Right atrium auricular region (tissue), 2 donors: ENCODE measurements at regions not wholly inside any gene's neighbourhood (a gene's known extent, or its start where the extent isn't known, plus 50 kb on each side); places are given as distances from the start of the nearest gene placed in this dataset.

Source experiments
- DNase-seq: peaks from one replicate; pipeline ENCODE4 v3.0.0-alpha.2; 2019; ENCODE audit warnings: low spot score
- H3K27ac ChIP-seq, 2 donors: fragments of 200-600 bp; sonication (generic); 1 replicate in 1 of 2; 2 replicates in 1 of 2; pipeline ENCODE4 v1.5.1; 2016 to 2019
- H3K27me3 ChIP-seq, 2 donors: fragments of 200-600 bp; sonication (generic); one replicate each; pipeline versions ENCODE4 v1.5.1 to v1.6.0; 2017 to 2019
- H3K36me3 ChIP-seq: fragments of 200-600 bp; sonication (generic); one replicate; pipeline ENCODE4 v1.5.1; 2016
- H3K4me1 ChIP-seq, 2 donors: fragments of 200-600 bp; sonication (generic); one replicate each; pipeline versions ENCODE4 v1.5.1 to v1.6.0; 2017 to 2019
- H3K4me3 ChIP-seq, 2 donors: fragments of 200-600 bp; sonication (generic); 1 replicate in 1 of 2; 2 replicates in 1 of 2; pipeline ENCODE4 v1.5.1; 2017 to 2019; ENCODE audit warnings: mild to moderate bottlenecking in 1 of 2, moderate library complexity in 1 of 2
- H3K9me3 ChIP-seq, 2 donors: fragments of 200-600 bp; sonication (generic); one replicate each; pipeline ENCODE4 v1.5.1; 2019
- TF ChIP-seq, protein P1 (sequence below), 2 donors: fragments of 200-600 bp; sonication (generic); IDR thresholded peaks; one replicate each; pipeline ENCODE4 v1.5.1; 2019; ENCODE audit warnings: antibody characterized with exemption in 2 of 2

DNA sequence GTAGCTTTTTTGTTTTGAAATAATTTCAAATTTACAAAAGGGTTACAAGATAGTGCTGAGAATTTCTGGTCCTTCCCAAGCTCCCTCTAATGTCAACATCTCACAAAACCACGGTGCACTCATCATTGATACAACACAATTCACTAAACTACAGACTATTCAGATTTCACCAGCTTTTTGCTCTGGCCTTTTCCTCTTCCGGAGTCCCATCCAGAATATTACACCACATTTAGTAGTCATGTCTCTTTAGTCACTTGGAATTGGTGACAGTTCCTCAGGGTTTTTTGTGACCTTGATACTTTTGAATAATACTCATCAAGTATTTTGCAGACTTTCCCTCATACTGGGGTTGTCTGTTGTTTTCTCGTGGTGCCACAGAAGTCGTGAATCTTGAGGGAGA is 484.0 kb downstream of the GADD45G start:
- H3K36me3 ChIP-seq, result no peaks in the 10 kb centered on the region
- H3K27ac ChIP-seq, result no peak overlapping the region
- no peak overlapping the region for H3K4me3 ChIP-seq
- no peaks in the 10 kb centered on the region for H3K4me1 ChIP-seq
- no peak for DNase-seq
- TF ChIP-seq, protein P1, sequence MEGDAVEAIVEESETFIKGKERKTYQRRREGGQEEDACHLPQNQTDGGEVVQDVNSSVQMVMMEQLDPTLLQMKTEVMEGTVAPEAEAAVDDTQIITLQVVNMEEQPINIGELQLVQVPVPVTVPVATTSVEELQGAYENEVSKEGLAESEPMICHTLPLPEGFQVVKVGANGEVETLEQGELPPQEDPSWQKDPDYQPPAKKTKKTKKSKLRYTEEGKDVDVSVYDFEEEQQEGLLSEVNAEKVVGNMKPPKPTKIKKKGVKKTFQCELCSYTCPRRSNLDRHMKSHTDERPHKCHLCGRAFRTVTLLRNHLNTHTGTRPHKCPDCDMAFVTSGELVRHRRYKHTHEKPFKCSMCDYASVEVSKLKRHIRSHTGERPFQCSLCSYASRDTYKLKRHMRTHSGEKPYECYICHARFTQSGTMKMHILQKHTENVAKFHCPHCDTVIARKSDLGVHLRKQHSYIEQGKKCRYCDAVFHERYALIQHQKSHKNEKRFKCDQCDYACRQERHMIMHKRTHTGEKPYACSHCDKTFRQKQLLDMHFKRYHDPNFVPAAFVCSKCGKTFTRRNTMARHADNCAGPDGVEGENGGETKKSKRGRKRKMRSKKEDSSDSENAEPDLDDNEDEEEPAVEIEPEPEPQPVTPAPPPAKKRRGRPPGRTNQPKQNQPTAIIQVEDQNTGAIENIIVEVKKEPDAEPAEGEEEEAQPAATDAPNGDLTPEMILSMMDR (IDR thresholded peaks at IDR 0.05), result no peak
- no peaks in the 10 kb centered on the region for H3K27me3 ChIP-seq
- H3K9me3 ChIP-seq, result no peaks in the 10 kb centered on the region

DNA sequence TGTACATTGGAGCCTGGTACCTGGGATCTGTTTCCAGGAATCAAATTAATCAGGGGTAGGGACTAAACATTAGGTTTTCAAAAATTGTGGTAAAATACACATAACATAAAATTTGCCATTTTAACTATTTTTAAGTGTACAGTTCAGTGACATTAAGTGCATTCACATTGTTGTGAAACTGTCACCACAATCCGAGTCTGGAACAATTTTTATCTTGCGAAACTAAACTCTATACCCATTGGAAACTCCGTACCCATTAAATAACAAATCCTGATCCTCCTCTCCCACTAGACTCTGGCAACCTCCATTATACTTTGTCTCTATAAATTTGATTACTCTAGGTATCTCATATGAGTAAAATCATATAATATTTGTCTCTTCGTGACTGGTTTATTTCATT is 486.2 kb downstream of the GADD45G start:
- TF ChIP-seq, protein P1 (IDR thresholded peaks at IDR 0.05), result no peak

DNA sequence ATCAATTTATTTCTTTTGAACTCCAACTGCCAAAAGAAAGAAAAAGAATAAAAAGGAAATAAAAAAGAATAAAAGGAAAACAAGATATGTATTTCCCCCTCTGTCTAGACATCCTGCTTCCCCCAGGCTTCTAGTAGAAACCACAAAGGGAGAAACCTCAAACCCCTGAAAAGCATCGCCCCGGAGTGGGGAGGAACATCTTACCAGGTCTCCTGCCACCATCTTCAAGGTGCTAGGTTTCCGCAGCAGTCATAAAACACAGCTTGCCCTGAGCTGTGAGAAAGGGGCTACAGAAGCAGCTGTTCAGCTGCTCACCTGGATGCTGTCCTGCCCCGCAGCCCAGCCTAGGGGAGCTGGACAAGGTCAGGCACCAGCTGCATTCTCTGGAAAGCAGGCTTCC is 487.7 kb downstream of the GADD45G start:
- Histone ChIP-seq H3K27ac (no peak overlapping the region), H3K4me3 (no peak overlapping the region), H3K4me1 (peaks cover 0 to 14% of the 10 kb centered on the region in 2 donors), H3K36me3 (no peaks in the 10 kb centered on the region), H3K27me3 (no peaks in the 10 kb centered on the region), H3K9me3 (no peaks in the 10 kb centered on the region)
- no peak for DNase-seq
- TF ChIP-seq, protein P1 (IDR thresholded peaks at IDR 0.05), result no peak

More for the DNA sequence above, 486.2 kb downstream of the GADD45G start:
- DNase-seq, result no peak
- Histone ChIP-seq H3K36me3 (no peaks in the 10 kb centered on the region), H3K9me3 (no peaks in the 10 kb centered on the region), H3K4me3 (no peak overlapping the region), H3K27me3 (no peaks in the 10 kb centered on the region), H3K4me1 (peaks cover 0 to 6% of the 10 kb centered on the region in 2 donors), H3K27ac (no peak overlapping the region)

DNA sequence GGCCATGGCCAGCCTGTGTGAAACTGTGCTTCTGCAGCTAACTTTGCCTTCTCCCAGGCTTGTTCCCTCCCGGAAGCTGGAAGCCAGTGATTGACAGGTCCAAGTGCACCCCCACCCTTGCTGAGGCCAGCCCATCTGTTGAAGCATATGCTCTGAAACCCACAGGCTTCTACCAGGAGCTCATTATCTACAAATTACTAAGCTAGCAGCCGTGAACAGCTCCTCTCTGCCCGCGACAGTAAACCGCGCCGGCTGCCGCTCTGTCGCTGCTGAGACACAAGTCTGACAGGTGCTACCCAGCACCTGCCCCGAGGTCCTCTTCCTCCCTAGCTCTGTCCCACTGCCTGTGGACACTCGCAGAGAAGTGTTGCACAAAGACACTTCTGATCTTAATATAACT is 490.9 kb downstream of the GADD45G start:
- DNase-seq, result no peak
- Histone ChIP-seq H3K4me3 (no peak overlapping the region), H3K27me3 (no peaks in the 10 kb centered on the region), H3K36me3 (no peaks in the 10 kb centered on the region), H3K4me1 (peaks cover 0 to 19% of the 10 kb centered on the region in 2 donors), H3K27ac (peak overlapping the region in 1 of 2 donors; percentile 70), H3K9me3 (no peaks in the 10 kb centered on the region)
- TF ChIP-seq, protein P1 (IDR thresholded peaks at IDR 0.05), result no peak

DNA sequence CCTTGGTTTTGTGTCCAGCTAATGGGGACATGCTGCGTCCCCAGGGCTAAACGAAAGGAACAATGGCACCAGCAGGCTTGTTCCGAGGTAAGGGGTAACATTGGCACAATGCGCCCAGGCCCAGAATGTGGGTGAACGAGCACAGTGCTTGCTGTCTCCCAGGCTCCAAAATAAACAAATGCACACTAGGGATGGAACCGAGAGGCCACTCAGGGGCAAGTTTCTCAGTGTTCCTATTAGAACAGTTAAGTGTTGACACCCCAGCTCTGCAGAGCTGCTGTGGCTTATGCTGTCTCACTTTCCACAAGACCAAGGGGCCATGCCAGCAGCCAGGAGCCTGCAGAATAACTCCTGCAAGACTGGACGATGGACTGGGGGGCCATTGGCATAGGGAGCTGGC is 492.4 kb downstream of the GADD45G start:
- Histone ChIP-seq H3K9me3 (no peaks in the 10 kb centered on the region), H3K36me3 (no peaks in the 10 kb centered on the region), H3K27ac (peak overlapping the region in 1 of 2 donors; percentile 70), H3K4me1 (peaks cover 0 to 19% of the 10 kb centered on the region in 2 donors), H3K4me3 (no peak overlapping the region), H3K27me3 (no peaks in the 10 kb centered on the region)
- DNase-seq, result no peak
- TF ChIP-seq, protein P1 (IDR thresholded peaks at IDR 0.05), result no peak

DNA sequence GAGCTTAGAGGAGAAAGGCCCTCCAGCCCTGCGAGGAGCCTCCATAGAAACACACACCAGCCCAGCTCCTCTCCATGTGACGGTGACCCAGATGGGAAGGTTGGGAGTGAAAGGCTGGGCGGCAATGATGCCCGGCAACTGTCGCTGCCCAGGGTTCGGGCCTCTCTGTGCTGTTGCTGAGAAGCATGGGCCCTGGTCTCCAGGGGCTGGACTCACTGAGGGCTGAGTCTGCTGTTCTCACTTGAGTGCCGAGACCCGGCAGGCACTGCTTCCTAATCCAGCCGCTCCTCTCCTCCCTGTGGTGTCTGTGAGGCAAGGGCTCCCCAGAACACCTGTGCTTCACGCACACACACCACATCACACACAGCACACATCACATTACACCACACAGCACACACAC is 493.6 kb downstream of the GADD45G start:
- Histone ChIP-seq H3K27ac (peak overlapping the region in 1 of 2 donors; percentile 70), H3K36me3 (no peaks in the 10 kb centered on the region), H3K4me1 (peaks cover 0 to 19% of the 10 kb centered on the region in 2 donors), H3K27me3 (no peaks in the 10 kb centered on the region), H3K4me3 (no peak overlapping the region), H3K9me3 (no peaks in the 10 kb centered on the region)
- DNase-seq, result no peak
- TF ChIP-seq, protein P1 (IDR thresholded peaks at IDR 0.05), result no peak
